ENCODE measurements at regions not wholly inside any gene's neighbourhood (a gene's known extent, or its start where the extent isn't known, plus 50 kb on each side); places are given as distances from the start of the nearest gene placed in this dataset.
"Not testable (repeated sequence)": the region's sequence is repeated elsewhere in the genome, so short reads cannot be mapped to it uniquely, and the experiment has no call there.

DNA sequence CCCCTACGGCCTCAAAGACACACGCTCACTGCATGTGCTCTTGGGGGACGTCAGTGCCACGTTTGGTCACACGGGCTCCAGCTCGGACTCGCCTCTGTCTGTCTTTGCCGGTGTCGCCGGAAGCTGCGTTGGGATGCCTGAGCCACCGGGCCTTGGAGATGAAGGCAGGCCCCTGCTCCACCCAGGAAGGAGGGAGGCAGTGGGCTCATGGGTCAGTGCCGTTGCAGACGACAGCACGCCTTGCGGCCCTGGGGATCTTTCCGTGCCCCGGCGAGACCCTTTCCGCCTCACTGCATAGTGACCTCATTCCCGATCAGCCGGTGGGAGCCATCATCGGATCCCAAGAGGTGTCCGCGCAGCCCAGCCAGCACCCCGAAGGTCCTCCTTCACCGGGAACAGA lies 1407.3 kb upstream of the PCDH10 start:
- DNase-seq = not testable (repeated sequence)

DNA sequence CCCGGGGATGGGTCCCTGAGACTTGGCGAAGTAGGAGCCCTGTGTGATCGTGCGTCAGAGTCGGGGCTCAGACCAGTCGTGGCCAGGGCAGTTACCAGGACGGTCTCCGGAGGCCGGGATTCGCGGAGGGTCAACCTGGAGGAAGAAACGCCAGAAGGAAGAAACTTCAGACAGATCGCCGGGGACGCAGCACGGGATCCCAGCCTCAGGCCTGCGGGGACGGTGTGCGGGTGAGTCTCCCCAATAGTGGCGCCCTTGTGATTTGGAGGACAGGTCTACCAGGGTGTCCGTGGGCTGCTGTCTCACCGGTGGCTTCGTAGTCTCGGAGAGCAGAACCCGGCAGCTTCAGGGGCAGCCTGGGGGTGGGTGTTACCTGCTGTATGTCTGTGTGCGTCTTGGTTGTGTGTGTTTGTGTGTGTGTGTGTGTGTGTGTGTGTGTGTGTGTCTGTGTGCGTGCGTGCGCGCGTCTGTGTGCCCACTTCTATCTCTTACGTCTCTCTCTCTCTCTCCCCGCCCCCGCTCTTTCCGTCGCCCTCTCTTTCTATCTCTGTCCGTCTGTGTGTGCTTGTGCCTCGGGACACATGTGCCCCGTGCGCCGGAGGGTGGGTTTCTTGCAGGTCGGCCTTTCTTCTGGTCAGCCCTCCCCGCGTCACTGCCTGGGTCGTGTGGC lies 1406.4 kb upstream of the PCDH10 start:
- DNase-seq = not testable (repeated sequence)

DNA sequence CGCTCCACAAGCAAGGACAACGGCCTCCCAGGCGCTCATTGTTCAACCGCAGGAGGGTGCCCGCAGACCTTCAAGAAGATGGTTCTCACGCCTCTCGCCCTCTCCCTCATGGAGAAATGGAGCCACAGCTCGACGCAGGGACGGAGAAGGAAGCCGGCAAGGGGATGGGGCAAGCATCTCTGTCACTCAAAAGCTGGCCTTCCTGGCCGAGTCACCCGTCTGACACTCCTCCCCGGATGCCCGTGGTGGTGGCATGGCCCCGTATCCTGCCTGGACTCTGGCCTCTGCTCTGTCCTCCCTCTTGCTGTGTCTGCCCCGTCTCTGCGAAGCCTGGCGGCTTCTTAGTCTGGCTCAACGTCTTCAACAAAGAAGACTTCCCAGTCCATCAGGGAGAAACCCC lies 1405.7 kb upstream of the PCDH10 start:
- not testable (repeated sequence) for DNase-seq

GRCh38 chr4:131747203-131747602 lies 1401.9 kb upstream of the PCDH10 start:
- DNase-seq = not testable (repeated sequence)

- DNase-seq = not testable (repeated sequence)
These were observed 1399.9 kb upstream of the PCDH10 start for GRCh38 chr4:131749224-131749623.

DNA sequence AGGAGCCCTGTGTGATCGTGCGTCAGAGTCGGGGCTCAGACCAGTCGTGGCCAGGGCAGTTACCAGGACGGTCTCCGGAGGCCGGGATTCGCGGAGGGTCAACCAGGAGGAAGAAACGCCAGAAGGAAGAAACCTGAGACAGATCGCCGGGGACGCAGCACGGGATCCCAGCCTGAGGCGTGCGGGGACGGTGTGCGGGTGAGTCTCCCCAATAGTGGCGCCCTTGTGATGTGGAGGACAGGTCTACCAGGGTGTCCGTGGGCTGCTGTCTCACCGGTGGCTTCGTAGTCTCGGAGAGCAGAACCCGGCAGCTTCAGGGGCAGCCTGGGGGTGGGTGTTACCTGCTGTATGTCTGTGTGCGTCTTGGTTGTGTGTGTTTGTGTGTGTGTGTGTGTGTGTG lies 1399.1 kb upstream of the PCDH10 start:
- not testable (repeated sequence) for DNase-seq

DNA sequence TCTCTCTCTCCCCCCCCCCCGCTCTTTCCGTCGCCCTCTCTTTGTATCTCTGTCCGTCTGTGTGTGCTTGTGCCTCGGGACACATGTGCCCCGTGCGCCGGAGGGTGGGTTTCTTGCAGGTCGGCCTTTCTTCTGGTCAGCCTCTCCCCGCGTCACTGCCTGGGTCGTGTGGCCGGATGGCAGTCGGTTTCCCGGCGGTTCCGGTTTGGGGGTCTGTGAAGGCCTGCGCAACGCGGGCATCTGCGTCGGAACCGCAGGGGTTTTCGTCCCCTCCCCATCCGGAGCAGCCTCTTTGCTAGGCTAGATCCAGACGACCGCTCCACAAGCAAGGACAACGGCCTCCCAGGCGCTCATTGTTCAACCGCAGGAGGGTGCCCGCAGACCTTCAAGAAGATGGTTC lies 1398.6 kb upstream of the PCDH10 start:
- DNase-seq = not testable (repeated sequence)

DNA sequence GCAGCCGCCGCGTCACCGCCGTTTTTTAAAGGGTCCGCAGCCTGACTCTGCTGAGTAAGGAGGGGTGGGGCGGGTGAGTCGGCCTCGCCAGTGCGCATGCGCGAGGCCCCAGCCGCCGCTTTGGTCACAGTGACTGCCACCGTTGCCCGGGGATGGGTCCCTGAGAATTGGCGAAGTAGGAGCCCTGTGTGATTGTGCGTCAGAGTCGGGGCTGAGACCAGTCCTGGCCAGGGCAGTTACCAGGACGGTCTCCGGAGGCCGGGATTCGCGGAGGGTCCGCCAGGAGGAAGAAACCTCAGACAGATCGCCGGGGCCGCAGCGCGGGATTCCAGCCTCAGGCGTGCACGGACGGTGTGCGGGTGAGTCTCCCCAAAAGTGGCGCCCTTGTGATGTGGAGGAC lies 1386.9 kb upstream of the PCDH10 start:
- not testable (repeated sequence) for DNase-seq

DNA sequence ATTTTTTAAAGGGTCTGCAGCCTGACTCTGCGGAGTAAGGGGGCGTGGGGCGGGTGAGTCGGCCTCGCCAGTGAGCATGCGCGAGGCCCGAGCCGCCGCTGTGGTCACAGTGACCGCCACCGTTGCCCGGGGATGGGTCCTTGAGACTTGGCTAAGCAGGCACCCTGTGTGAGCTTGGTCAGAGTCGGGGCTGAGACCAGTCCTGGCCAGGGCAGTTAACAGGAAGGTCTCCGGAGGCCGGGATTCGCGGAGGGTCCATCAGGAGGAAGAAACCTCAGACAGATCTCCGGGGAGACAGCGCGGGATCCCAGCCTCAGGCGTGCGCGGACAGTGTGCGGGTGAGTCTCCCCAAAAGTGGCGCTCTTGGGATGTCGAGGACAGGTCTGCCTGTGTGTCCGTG lies 1384.4 kb upstream of the PCDH10 start:
- no peak for DNase-seq

DNA sequence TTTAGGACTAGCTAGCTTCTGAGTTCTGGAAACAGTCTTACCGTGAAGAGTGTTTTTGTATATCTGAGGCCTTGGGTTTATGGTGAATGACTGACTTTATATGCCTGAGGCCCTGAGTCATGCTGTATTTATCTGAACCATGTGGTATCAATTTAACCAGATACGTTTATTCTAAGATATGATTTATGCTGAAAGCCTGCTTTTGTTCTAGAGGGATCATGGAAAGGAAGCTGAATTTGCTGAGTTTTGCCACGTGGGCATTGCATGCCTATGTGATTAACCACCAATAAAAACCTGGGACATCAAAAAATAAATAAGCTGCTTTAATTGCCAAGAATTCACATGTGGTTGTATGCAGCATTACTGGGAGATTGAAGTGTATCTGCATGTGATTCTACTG lies 1374.7 kb upstream of the PCDH10 start:
- DNase-seq = not testable (repeated sequence)

- not testable (repeated sequence) for DNase-seq
These were observed 1338.5 kb upstream of the PCDH10 start for GRCh38 chr4:131810565-131810964.

All from COR-L47 (cell line).